ENCODE measurements at regions not wholly inside any gene's neighbourhood (a gene's known extent, or its start where the extent isn't known, plus 50 kb on each side); places are given as distances from the start of the nearest gene placed in this dataset.

GRCh38 chr12:132435486-132436187 lies 54.3 kb upstream of the FBRSL1 start:
- DNase-seq (no peak), ATAC-seq (ENCODE audit: low read depth) (no peak)
- Histone ChIP-seq H3K9me1 (ENCODE audit: insufficient read depth, low read length) (no peaks in the 10 kb centered on the region), H4K8ac (ENCODE audit: low read depth in 2 of 2, low read length in 2 of 2) (no peak overlapping the region), H3K4me3 (ENCODE audit: insufficient read depth, low read depth, low read length) (no peak overlapping the region), H3K9me3 (ENCODE audit: control insufficient read depth, insufficient read depth, low read length) (no peaks in the 10 kb centered on the region), H3K56ac (ENCODE audit: extremely low read depth, insufficient read depth, low read length) (no peak overlapping the region), H2BK120ac (ENCODE audit: low read depth, low read length) (no peak overlapping the region), H3K9ac (ENCODE audit: low read depth, low read length) (no peak overlapping the region), H3K27me3 (ENCODE audit: control insufficient read depth, insufficient read depth, low read length) (peaks cover 32% of the 10 kb centered on the region), H3K4me1 (ENCODE audit: control insufficient read depth, insufficient read depth, low read length) (no peaks in the 10 kb centered on the region; the same call in 1 of the 2 replicates), H2AK5ac (ENCODE audit: low read depth, low read length) (no peak overlapping the region), H4K20me1 (ENCODE audit: insufficient read depth, low read length) (no peaks in the 10 kb centered on the region), H2AK9ac (replicated peaks; ENCODE audit: low read depth, low read length, poor library complexity) (no peak overlapping the region), H4K91ac (ENCODE audit: insufficient read depth, low read depth, low read length) (no peak overlapping the region), H3K79me1 (ENCODE audit: low read depth in 1 of 2, low read length in 2 of 2) (no peaks in the 10 kb centered on the region), H2BK5ac (ENCODE audit: low read depth, low read length, poor library complexity, severe bottlenecking) (no peak overlapping the region), H3K4me2 (ENCODE audit: low read depth, low read length) (no peak overlapping the region), H3K14ac (replicated peaks; ENCODE audit: low read depth, low read length) (no peak overlapping the region), H2AFZ (replicated peaks; ENCODE audit: low read length, poor library complexity) (no peak overlapping the region), H3K27ac (ENCODE audit: insufficient read depth, low read length) (no peak overlapping the region), H3K18ac (ENCODE audit: low read depth, low read length) (no peak overlapping the region), H2BK20ac (ENCODE audit: low read depth, low read length) (no peak overlapping the region), H3K36me3 (ENCODE audit: control insufficient read depth, insufficient read depth, low read length) (no peaks in the 10 kb centered on the region), H3K23ac (ENCODE audit: low read depth, low read length) (no peak overlapping the region), H4K5ac (ENCODE audit: low read depth, low read length) (no peak overlapping the region), H2BK15ac (ENCODE audit: low read depth, low read length) (no peak overlapping the region), H3K4ac (ENCODE audit: low read depth, low read length) (no peak overlapping the region)
- ChIA-PET POLR2A (ENCODE audit: unreplicated experiment) (no interaction called here), CTCF (no interaction called here)
- in situ Hi-C loops (cut with MboI; ENCODE audit: low sequenced_read_pairs), result no loop called here
- TF ChIP-seq NFE2L2 (IDR thresholded peaks at IDR 0.05; ENCODE audit: low read depth, low read length) (no peak), CTCF (conservative IDR thresholded peaks at IDR 0.05; ENCODE audit: low read depth, low read length) (no peak), MAFK (IDR thresholded peaks at IDR 0.05; ENCODE audit: low read depth, low read length) (no peak), POLR2A (IDR thresholded peaks at IDR 0.05; ENCODE audit: low read depth, low read length) (no peak), SMC3 (IDR thresholded peaks at IDR 0.05; ENCODE audit: low read depth, low read length) (no peak), RAD21 (IDR thresholded peaks at IDR 0.05; ENCODE audit: low read length) (no peak), CEBPB (IDR thresholded peaks at IDR 0.05; ENCODE audit: low read depth, low read length) (no peak), CHD1 (IDR thresholded peaks at IDR 0.05; ENCODE audit: low read depth, low read length) (no peak), BHLHE40 (IDR thresholded peaks at IDR 0.05; ENCODE audit: low read depth, low read length) (no peak), ELK1 (IDR thresholded peaks at IDR 0.05; ENCODE audit: borderline replicate concordance, low read depth, low read length) (no peak), USF2 (IDR thresholded peaks at IDR 0.05; ENCODE audit: low read depth, low read length) (no peak), RFX5 (IDR thresholded peaks at IDR 0.05; ENCODE audit: low read depth, low read length) (no peak), MAZ (IDR thresholded peaks at IDR 0.05; ENCODE audit: borderline replicate concordance, low read depth, low read length) (no peak), RCOR1 (IDR thresholded peaks at IDR 0.05; ENCODE audit: insufficient replicate concordance, low read length) (no peak), FOS (IDR thresholded peaks at IDR 0.05; ENCODE audit: low read depth, low read length) (no peak), MXI1 (IDR thresholded peaks at IDR 0.05; ENCODE audit: borderline replicate concordance, low read depth, low read length) (no peak)
- WGBS, 2 experiments (ENCODE audit: extremely low coverage in 2 of 2, insufficient read length in 1 of 2), result 86% methylated on average over 25 of the region's 39 CpGs; no CpG with 5 or more reads in 1 of the 2 experiments
- dilution Hi-C loops (cut with HindIII; ENCODE audit: low sequenced_read_pairs, unreplicated experiment), result no loop called here
- intact Hi-C loops (cut with micrococcal nuclease), result no loop called here
- no TSS peak for BruUV-seq (replicated peaks)

Measured in IMR-90 (cell line).